ENCODE measurements at regions not wholly inside any gene's neighbourhood (a gene's known extent, or its start where the extent isn't known, plus 50 kb on each side); places are given as distances from the start of the nearest gene placed in this dataset.

GRCh38 chr5:3827624-3828023 lies 232.0 kb downstream of the IRX1 start:
- no peak for DNase-seq

- no peak for DNase-seq
These were observed 233.1 kb downstream of the IRX1 start for GRCh38 chr5:3828761-3829160.

- no peak for DNase-seq
These were observed 237.9 kb downstream of the IRX1 start for GRCh38 chr5:3833566-3833965.

GRCh38 chr5:3835811-3836210 lies 240.2 kb downstream of the IRX1 start:
- no peak for DNase-seq

GRCh38 chr5:3836528-3836927 lies 240.9 kb downstream of the IRX1 start:
- DNase-seq, result no peak

GRCh38 chr5:3837506-3837905 lies 241.9 kb downstream of the IRX1 start:
- no peak for DNase-seq

GRCh38 chr5:3839151-3839550 lies 243.5 kb downstream of the IRX1 start:
- DNase-seq, result no peak

GRCh38 chr5:3842591-3842990 lies 247.0 kb downstream of the IRX1 start:
- DNase-seq, result no peak

GRCh38 chr5:3843706-3844105 lies 248.1 kb downstream of the IRX1 start:
- DNase-seq, result no peak

GRCh38 chr5:3844266-3844665 lies 248.6 kb downstream of the IRX1 start:
- no peak for DNase-seq

- no peak for DNase-seq
These were observed 249.6 kb downstream of the IRX1 start for GRCh38 chr5:3845230-3845629.

GRCh38 chr5:3852161-3852916 lies 256.7 kb downstream of the IRX1 start:
- no peak for DNase-seq

GRCh38 chr5:3853362-3853761 lies 257.7 kb downstream of the IRX1 start:
- DNase-seq, result peak; percentile 37

GRCh38 chr5:3854188-3854821 lies 258.7 kb downstream of the IRX1 start:
- DNase-seq, result peak; percentile 80

GRCh38 chr5:3856036-3856435 lies 260.4 kb downstream of the IRX1 start:
- peak; percentile 26 for DNase-seq

GRCh38 chr5:3858524-3858923 lies 262.9 kb downstream of the IRX1 start:
- no peak for DNase-seq

GRCh38 chr5:3862906-3863305 lies 267.3 kb downstream of the IRX1 start:
- no peak for DNase-seq

GRCh38 chr5:3875144-3875543 lies 279.5 kb downstream of the IRX1 start:
- no peak for DNase-seq

- DNase-seq, result no peak
These were observed 282.6 kb downstream of the IRX1 start for GRCh38 chr5:3878267-3878666.

- DNase-seq, result no peak
These were observed 287.4 kb downstream of the IRX1 start for GRCh38 chr5:3883040-3883439.

- DNase-seq, result peak; percentile 18
These were observed 291.2 kb downstream of the IRX1 start for GRCh38 chr5:3886524-3887451.

- DNase-seq, result no peak
These were observed 292.7 kb downstream of the IRX1 start for GRCh38 chr5:3888310-3888709.

GRCh38 chr5:3889412-3890142 lies 293.9 kb downstream of the IRX1 start:
- DNase-seq, result peak; percentile 43

Data from eye (tissue), 1 donor.